NCI-H128 (cell line): ENCODE measurements at regions not wholly inside any gene's neighbourhood (a gene's known extent, or its start where the extent isn't known, plus 50 kb on each side); places are given as distances from the start of the nearest gene placed in this dataset.
"Not testable (repeated sequence)": the region's sequence is repeated elsewhere in the genome, so short reads cannot be mapped to it uniquely, and the experiment has no call there.

Experiments
- DNase-seq: peaks from one replicate; lab custom pipeline; 2025; ENCODE audit not compliant: unreplicated experiment; lab: John Stamatoyannopoulos, UW

DNA sequence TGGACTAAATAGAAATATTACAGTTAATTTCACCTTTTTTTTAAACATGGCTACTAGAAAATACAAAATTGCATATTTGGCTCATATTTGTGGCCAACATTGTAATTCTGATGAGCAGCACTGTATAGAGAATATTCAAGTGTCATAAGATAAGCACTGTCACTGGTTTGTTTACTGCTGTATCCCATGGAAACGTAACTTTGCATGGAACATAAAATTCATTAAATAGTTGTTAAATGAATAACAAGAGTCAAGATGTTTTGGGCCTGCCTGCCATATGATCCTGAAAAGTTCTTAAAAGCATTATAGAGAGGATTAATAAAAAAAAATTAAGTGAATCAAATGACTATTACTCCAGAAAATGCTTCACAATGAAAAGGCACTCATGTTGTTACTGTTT is 763.7 kb upstream of the CRIM1 start:
- DNase-seq, result no peak

DNA sequence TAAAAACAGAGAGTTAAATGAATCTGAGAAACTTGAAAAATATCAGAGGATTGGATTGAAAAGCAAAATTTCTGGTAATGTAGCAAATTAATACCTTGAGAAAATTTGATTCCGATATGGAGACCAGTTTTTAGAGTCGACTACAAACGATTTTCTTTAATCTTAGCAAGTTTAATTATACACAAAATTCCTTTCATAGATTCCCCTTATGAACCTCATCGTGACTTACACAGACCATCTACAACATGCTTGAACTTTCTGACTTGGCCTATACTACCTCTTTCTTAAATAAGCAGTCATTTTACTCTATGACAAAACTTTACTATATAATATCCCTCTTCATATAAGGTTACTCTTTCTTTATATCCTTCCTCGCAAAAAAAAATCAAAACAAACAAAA is 769.6 kb upstream of the CRIM1 start:
- DNase-seq, result no peak

DNA sequence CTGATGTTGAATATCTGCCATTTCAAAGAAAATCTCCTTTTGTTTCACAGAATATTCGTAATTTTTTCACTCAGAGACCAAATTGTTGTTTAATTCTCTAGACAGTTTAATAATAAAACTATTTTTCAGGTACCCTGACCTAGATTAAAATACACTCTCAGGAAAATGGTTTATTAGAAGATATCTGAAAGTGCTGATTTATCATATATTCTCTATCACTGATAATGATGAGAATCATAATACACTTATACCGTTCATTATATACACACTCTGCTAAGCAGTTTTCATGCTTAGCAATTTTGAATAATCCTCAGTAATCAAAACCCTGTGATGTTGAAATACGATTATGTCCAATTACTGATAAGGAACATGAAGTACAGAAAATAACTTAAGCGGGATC is 772.9 kb upstream of the CRIM1 start:
- DNase-seq, result no peak

DNA sequence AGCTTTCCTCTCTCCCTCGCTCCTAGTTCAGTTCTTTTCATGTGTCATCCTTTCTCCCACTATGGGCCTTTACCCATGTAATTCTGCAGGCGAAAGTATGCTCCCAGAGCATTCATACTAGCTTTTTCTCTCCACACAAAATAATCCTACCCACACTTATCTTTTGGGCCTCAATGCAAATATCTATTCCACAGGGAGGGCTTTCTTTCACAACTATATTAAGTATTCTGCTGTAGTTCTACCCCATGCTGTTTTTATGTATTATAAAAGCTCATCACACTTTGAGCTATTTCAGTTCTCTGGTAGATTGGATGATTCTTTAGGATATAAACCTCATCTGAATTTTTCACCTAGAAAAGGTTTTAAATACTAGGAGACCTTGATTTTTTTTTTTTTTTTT is 774.6 kb upstream of the CRIM1 start:
- no peak for DNase-seq

DNA sequence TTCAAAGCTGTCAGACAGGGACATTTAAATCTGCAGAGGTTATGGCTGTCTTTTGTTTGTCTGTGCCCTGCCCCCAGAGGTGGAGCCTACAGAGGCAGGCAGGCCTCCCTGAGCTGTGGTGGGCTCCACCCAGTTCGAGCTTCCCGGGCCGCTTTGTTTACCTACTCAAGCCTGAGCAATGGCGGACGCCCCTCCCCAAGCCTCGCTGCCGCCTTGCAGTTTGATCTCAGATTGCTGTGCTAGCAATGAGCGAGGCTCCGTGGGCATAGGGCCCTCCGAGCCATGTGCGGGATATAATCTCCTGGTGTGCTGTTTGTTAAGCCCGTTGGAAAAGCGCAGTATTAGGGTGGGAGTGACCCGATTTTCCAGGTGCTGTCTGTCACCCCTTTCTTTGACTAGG is 787.0 kb upstream of the CRIM1 start:
- DNase-seq, result not testable (repeated sequence)

DNA sequence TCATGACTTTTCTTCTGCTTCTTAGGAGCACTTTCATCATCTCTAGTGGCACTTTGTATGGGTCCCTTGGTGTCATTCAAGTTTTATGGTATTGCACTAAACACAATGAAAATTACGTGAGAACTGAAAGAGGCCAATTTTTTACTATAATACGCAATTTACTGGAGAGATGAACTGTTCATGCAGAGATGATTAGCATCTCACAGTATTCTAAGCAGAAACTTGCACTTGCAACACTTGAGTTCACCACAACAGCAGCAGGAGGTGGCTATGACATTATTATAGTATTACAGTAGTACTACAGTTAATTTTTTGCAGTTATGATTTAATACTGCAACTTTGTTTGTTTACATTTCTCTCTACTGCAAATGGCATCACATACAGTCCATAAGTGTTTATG is 793.1 kb upstream of the CRIM1 start:
- no peak for DNase-seq

DNA sequence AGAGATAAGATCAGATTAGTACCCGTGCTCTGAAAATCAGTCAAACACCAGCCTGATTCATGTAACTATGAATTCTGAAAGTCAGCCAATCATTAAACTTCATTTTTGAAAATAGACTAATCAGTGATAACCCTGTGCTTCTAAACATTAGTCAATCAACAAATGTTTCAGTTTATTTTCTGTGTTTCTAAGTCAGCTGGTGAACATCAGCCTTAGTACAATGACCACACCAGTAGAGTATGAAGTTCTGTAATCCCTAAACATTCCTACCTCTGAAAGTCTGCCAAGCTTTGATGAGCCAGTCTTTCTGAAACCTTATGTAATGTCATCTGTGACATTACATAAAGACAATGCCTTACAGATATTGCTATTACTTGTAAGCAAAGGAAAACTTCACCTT is 807.4 kb upstream of the CRIM1 start:
- no peak for DNase-seq

DNA sequence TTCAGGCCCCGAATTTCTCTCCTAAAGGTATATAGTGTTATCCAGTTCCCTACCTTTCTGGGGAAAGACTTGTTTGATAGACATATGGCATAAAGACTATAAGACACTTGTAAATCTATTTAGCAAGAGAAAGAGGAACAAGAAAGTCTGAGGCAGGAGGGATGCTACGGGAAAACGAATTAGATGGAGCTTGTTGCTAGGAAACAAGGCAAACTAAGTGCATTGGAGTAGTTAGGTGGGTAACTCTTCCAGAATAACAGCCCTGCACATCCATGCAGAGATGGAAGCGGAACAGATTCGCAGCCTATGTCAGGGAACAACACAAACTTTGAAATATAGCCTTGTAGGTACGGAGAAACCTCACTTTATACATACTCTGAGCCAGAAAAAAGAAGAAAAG is 810.3 kb upstream of the CRIM1 start:
- DNase-seq, result no peak

DNA sequence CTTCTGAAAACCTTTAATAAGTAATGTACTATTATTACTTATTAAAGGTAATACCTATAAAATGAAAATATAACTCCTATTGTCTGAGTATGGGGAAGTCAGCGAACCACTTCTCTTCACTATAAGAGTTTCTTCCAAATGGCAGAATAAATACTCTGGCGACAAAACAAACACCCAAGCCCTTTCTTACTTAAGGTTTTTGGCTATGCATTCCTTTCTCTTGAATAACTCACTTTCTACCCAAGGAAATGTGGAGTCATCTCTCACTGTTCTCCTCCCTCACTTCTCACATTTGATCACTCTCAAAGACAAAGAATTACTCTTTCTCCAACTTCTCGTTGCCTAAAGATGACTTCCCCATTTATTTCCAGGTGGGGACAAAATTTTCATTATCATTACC is 816.8 kb upstream of the CRIM1 start:
- DNase-seq, result no peak

DNA sequence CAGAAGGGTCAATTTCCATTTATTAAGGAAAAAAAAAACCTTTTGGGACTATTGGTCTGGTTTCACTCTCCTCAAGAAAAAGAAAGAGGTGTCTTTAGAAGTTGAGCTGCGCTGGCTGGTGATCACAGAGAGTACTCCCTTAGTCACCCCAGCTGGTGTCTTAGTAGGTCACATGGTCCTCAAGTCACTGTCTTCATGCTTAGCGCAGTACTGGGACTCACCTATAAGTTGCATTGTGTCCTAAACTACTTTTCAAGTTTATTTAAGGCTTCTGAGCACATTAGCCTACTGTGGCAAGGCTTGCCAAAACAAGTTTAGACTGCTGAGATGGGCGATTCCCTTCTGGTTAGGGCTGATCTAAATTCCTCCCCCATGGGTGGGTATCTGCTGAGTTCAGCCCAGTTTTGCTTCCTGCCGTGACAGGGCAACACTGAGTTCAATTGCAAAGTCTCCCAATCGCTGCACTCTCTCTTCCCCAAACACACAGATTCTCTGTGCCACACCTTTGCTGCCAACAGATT is 824.9 kb upstream of the CRIM1 start:
- DNase-seq, result no peak

DNA sequence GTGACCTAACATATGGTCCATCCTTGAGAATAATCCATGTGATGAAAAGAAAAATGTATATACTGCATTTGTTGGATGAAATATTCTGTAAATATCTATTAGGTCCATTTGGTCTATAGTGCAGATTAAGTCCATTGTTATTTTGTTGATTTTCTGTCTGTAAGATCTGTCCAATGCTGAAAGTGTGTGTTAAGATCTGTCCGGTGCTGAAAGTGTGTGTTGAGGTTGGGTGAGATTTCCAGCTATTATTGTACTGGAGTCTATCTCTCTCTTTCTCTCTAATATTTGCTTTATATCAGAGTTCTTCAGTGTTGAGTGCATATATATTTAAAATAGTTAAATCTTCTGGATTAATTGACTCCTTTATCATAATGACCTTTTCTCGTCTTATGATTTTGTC is 828.8 kb upstream of the CRIM1 start:
- no peak for DNase-seq

DNA sequence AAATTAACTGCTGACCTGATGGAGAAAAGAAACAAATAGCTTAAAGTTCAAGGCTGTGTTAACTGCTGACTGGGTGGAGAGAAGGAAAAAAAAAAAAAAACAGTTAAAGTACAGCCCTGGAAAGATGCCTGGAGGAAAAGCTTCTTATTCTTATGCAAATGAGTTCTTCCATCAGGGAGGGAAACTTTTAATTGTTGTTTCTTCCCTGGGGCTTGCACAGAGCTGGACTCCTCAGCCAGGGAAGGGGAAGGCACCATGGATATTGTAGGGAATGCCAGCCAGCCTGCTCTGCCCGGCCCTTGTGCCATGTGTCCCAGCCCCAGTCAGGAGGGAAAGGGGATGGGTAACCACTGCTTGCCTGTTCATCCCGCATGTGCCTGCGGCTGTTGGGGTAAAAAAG is 833.1 kb upstream of the CRIM1 start:
- no peak for DNase-seq

DNA sequence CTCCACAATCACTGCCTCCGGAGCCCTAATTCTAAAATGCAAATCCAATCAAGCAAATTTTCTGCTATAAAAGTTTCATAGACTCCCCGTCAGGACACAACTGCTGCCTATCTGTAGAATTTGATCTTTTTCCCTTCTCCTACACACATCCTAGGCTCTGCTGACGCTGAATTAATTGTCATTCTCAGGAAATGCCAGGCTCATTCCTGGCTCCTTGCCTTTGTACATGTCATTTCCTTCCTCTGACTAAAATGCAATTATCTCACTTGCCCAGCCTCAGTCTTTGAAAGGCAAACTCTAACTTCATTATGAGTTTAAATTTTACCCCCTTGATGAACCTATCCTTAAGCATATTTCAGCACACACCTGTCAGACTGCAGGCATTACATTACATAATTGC is 844.9 kb upstream of the CRIM1 start:
- DNase-seq, result no peak

DNA sequence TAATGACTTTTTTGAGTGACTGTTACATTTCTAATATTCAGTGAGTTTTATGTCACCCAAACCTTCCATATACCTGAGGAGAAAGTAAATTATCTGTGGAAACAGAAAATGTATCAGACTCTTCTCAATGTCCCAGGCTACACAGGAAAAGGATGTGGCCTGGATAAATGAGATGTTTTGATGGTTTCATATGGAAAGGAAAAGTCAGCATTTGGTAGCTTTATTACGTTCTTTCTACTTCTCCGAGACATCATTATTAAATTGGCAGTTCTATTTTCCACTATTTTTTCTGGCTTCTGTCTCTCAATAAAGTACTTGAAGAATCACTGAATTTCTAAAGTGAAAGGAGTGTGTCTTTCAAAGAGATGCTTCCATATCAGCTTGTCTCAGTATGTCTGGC is 847.0 kb upstream of the CRIM1 start:
- DNase-seq, result no peak

DNA sequence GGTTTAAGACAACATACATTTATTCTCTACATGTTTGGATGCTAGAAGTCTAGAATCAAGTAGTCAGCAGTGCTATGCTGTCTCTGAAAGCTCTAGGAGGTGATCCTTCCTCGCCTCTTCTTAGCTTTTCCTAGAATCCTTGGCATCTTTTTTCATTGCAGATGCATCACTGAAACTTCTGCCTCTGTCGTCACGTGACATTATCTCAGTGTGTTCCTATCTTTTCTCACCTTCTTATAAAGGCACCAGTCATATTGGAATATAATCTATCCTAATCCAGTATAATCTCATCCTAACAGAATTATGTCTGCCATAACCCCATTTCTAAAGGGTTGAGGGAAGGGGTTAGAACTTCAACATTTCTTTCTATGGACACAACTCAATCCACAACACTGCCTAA is 851.2 kb upstream of the CRIM1 start:
- DNase-seq, result no peak

DNA sequence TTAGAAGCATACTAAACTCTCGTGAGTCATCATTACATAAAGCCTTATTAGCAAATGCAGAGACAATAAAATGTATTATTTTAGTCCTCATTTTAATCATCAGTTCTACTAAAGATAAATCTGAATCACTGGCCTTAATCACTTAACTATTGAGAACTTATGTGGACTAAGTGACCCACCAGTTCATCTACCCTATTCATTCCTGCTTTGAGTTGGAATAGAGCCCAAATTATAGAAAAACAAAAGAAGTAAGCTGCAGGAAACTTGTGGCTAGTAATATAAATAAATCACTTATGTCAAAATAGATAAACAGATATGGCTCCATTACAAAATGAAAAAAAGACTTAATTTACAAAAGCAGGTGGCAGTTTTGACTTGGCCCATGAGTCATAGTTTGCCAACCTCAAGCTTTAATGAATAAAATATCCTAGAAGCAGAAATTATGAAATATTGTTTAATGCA is 851.8 kb upstream of the CRIM1 start:
- no peak for DNase-seq

DNA sequence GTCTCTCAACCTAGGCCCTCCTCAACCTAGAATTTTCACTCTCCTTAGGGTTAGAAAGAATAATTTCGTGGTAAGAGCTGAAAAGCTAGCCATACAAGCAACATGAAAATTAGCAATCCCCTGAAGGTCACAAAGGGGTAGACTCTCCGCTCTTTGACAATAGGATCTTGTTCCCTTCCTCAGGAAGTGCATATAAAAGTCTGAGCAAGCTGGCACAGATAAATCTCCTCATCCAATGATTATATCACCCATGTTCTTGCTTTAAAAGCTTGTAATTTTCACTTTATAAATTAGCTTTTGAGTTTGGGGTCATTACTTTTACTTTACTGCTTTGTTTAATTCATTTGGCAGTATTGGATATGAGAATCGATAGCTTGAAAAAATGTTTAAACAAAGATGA is 852.3 kb upstream of the CRIM1 start:
- DNase-seq, result no peak

DNA sequence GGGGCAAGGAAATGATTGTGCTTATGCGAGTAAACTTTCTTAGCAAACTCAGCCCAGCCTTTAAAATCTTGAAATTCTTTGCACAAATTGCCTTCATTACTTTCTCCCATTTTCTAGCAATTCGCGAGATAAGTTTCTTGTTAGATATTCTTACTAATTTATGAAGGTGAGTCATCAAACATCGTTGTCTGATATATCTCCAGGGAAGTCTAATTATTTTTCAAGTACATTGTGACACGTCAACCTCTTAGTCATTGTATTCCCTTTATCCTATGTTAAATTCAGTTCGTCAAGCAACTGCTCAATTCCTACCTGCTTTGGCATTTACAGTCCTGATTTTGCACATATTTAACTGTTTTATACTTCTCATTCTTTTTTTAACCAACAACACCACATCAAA is 854.5 kb upstream of the CRIM1 start:
- no peak for DNase-seq

DNA sequence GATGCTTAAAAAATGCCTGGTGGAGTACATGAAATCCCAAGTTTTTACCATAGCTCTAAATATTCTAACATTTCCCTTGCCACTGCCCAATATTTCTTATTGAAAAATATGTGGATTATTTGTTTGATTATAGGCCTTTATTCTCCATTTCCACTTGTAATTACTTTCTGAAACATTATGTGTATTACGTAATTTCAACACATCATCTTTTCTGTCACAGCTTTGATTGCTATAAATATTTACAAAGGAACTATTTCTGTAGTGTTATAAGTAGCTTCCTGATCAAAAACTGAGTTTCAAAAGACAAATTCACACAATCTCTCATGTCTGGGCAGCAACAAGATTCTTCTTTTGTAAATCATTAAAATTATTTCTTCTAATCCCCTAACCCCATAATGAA is 859.6 kb upstream of the CRIM1 start:
- DNase-seq, result no peak

DNA sequence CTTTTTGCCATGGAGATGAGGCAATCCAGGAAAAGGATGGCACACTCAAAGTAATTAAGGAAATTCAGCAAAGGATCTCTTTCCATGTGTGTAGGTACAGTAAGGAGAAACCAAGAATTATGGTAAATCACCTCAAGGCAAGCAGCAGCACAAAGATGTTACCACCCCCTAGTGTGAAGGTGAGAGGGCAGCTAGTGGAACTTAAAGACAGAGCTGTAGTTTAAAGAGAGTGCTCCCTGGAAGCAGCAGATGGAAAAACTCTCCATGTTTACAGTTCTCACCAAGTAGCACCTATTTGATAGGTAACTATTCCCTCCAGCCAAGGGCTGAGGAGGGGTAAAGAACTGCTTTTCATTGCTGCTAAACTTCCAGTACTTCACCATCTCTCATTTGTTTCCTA is 860.4 kb upstream of the CRIM1 start:
- DNase-seq, result no peak

DNA sequence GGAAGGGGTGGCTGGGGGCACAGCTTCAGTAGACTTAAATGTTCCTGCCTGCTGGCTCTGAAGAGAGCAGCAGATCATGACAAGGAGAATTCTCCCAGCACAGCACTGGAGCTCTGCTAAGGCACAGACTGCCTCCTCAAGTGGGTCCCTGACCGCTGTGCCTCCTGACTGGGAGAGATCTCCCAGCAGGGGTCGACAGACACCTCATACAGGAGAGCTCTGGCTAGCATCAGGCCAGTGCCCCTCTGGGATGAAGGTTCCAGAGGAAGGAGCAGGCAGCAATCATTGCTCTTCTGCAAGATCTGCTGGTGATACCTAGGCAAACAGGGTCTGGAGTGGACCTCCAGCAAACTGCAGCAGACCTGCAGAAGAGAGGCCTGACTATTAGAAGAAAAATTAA is 877.5 kb upstream of the CRIM1 start:
- DNase-seq, result not testable (repeated sequence)

DNA sequence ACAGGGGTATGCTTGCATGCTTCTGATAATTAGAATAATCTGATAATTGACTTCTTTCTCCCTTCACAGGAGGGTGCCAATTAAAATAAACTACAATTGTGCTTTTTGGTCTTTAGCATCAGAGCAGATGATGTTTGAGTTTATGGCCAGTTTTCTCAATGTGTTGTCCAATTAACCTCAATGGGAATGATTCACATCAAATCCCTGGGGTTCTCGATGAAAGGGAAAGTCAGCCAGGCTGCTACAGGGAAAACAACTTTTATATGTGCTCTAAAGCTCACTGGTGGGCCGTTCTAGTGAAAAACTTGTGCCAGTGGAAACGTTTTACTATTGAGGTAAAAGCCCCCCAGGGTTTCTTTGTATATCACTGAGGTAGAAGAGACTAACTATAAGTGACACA is 887.3 kb upstream of the CRIM1 start:
- DNase-seq, result no peak

DNA sequence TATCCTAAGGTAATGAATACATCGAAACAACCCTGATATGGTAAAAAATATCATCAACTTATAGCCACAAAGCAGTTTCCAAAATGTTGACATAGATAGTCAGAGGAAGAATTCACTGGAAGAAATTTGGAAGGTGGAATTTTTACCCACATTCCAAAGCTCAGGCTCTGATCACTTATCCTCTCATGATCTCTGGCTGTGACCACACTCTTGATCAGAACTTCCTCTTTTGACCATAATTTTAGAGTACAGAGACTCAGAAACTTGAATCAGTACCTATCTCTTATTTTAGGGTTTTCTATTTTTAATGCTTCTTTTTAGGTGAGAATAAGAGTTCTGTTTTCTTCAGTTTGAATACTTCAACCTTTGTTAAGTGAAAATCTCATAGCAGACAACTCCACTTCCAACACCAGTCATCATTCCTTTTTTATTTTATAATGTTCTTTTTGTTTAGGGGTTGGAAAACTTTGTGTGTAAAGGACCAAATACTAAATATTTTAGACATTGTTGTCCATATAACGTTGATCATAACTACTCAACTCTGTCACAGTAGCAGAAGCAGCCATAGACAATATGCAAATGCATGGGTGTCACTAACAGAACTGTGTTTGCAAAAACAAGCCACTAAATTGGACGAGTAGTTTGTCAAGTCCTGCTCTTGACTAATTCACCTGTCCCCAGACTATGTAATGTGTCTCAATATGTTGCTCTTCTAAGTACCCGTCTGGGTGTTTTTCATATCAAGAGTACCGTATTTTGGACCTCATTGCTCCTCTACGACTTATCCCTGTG is 891.6 kb upstream of the CRIM1 start:
- no peak for DNase-seq
